GM06990 (cell line): ENCODE measurements at regions not wholly inside any gene's neighbourhood (a gene's known extent, or its start where the extent isn't known, plus 50 kb on each side); places are given as distances from the start of the nearest gene placed in this dataset.
"Not testable (repeated sequence)": the region's sequence is repeated elsewhere in the genome, so short reads cannot be mapped to it uniquely, and the experiment has no call there.

Source experiments
- DNase-seq: peaks from one replicate; pipeline ENCODE4 v3.0.0-alpha.2; 2011; ENCODE audit not compliant: insufficient read length; ENCODE audit errors: extremely low read depth
- H3K27me3 ChIP-seq: replicated peaks from 2 replicates; pipeline ENCODE4 v1.6.0; 2011; ENCODE audit warnings: low read length; ENCODE audit not compliant: control insufficient read depth, insufficient read depth
- H3K36me3 ChIP-seq: 2 replicates; pipeline ENCODE4 v1.5.1; 2011; ENCODE audit warnings: low read length; ENCODE audit not compliant: control insufficient read depth, insufficient read depth
- H3K4me3 ChIP-seq: replicated peaks from 2 replicates; pipeline ENCODE4 v1.5.1; 2011; ENCODE audit warnings: low read depth, mild to moderate bottlenecking, control low read depth, low read length
- TF ChIP-seq, protein P1 (sequence below): IDR thresholded peaks from 2 replicates; pipeline ENCODE4 v1.5.1; 2011; ENCODE audit warnings: low read length, control low read depth, mild to moderate bottlenecking, inconsistent platforms; ENCODE audit not compliant: insufficient read depth, poor library complexity, severe bottlenecking

DNA sequence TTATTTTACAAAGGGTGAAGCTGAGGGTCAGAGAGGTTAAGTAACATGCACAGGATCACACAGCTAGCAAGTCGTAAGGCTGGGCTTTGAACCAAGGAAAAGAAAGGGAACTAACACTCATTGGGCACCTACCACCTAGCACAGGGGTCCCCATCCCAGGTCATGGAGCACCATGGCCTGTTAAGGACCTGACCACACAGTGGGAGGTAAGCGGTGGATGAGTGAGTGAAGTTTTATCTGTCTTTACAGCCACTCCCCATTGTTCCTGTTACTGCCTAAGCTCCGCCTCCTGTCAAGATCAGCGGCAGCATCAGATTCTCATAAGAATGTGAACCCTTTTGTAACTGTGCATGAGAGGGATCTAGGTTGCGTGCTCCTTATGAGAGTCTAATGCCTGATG, 222.8 kb downstream of the RAB11FIP2 start:
- Histone ChIP-seq H3K4me3 (no peak overlapping the region), H3K27me3 (no peaks in the 10 kb centered on the region; the same call in 1 of the 2 replicates), H3K36me3 (no peaks in the 10 kb centered on the region)
- DNase-seq, result no peak
- TF ChIP-seq, protein P1, sequence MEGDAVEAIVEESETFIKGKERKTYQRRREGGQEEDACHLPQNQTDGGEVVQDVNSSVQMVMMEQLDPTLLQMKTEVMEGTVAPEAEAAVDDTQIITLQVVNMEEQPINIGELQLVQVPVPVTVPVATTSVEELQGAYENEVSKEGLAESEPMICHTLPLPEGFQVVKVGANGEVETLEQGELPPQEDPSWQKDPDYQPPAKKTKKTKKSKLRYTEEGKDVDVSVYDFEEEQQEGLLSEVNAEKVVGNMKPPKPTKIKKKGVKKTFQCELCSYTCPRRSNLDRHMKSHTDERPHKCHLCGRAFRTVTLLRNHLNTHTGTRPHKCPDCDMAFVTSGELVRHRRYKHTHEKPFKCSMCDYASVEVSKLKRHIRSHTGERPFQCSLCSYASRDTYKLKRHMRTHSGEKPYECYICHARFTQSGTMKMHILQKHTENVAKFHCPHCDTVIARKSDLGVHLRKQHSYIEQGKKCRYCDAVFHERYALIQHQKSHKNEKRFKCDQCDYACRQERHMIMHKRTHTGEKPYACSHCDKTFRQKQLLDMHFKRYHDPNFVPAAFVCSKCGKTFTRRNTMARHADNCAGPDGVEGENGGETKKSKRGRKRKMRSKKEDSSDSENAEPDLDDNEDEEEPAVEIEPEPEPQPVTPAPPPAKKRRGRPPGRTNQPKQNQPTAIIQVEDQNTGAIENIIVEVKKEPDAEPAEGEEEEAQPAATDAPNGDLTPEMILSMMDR, result no peak

DNA sequence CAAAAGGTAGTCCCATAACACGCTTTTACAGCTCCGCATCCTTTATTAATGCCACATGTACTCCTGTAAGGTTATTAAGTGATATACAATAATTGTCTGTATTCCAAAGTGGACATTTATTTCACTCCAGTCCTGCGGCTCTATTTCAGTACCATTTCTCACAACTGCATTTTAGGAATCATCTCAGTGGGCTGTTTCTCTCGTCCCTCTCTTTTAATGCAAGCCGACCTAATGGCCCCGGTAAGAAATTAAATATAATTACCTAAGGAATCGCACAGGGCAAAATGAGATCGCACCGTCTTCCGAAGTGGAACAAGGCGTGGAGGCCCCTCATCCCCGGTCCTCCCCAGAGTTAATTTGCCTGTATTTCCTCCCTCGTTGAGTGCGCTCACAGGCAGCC, 216.5 kb downstream of the RAB11FIP2 start:
- Histone ChIP-seq H3K4me3 (no peak overlapping the region), H3K36me3 (no peaks in the 10 kb centered on the region), H3K27me3 (no peaks in the 10 kb centered on the region; the same call in 1 of the 2 replicates)
- TF ChIP-seq, protein P1, result no peak
- DNase-seq, result no peak

DNA sequence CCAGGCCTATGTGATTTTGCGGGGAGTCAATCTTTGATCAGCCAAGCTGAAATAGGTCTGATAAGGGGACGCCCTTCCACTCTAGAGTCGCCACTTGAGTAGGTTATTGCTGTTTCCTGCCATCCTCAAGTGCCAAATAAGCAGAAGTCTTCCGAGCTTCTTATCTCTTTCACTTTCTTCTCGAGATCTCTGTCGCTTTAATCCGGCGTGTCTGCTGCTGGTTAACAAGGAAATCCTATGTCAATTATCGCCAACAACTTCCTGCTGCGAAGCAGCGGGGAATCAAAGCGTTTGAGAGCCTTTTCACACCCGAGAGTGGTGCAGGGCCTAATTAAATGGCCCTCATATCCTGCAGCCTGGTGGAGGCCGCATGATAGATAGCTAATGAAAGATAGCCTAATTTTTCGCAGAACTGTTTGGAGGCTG, 215.9 kb downstream of the RAB11FIP2 start:
- DNase-seq, result no peak
- H3K36me3 ChIP-seq, result no peaks in the 10 kb centered on the region
- TF ChIP-seq, protein P1, result no peak
- no peaks in the 10 kb centered on the region; the same call in 1 of the 2 replicates for H3K27me3 ChIP-seq
- no peak overlapping the region for H3K4me3 ChIP-seq

DNA sequence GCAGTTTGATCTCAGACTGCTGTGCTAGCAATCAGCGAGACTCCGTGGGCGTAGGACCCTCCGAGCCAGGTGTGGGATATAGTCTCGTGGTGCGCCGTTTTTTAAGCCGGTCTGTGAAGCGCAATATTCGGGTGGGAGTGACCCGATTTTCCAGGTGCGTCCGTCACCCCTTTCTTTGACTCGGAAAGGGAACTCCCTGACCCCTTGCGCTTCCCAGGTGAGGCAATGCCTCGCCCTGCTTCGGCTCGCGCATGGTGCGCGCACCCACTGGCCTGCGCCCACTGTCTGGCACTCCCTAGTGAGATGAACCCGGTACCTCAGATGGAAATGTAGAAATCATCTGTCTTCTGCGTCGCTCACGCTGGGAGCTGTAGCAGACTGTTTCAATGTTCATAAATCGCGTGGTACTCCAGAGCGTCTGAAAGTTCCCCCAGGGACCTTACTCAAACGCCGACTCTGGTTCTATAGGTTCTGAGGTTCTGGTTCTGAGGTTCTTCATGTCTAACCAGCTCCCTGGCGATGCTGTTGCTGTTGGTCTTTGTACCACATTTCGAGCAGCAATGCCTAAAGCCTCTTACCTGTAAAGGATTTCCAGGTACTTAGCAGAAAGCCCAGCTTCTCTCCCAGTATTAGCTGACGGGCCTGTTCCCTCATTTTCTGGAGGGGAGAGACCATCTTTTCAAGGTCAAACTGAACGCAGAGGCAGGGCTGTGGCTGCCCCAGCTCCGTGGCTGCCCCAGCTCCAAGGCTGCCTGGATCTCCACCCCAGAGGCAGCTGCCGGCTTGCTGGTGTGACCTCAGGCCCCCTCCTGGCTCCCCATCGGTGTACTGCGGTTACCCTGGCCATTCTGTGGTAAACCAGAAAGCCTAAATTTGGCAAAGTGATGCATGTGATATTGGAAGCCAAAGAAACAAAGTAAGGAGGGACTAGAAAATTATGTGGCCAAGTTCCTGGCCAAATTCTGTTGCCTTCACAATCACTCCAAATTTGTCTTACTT, 207.9 kb downstream of the RAB11FIP2 start:
- not testable (repeated sequence) for H3K36me3 ChIP-seq, H3K27me3 ChIP-seq, DNase-seq, H3K4me3 ChIP-seq

DNA sequence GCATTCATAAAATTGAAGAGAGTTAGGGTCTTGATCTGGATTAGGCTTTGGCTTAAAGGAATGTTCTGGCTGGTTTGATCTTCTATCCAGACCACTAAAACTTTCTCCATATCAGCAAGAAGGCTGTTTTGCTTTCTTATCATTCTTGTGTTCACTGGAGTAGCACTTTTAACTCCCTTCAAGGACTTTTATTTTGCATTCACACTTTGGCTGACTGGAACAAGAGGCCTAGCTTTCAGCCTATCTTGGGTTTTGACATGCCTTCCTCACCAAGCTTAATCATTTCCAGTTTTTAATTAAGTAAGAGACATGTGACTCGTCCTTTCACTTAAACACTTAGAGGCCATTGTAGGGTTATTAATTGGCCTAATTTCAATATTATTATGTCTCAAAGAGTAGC, 190.3 kb downstream of the RAB11FIP2 start:
- H3K36me3 ChIP-seq, H3K27me3 ChIP-seq, DNase-seq, H3K4me3 ChIP-seq: not testable (repeated sequence)

DNA sequence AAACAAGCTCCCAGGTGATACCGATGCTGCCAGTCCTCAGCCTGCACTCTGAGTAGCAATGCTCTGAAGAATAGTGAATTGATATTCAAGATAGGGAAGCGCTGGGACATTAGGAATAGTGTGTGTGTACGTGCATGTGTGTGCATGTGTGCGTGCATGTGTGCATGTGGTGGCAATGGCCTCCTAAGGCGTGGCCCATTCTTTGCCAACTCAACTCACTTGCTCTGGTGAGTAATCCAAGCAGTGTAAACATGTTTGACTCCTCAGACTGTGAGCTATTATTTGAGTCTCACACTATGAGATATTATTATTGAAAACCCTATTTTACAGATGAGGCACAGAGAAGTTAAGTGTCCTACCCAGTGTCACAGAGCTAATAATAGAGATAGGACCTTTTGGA, 186.6 kb downstream of the RAB11FIP2 start:
- TF ChIP-seq, protein P1, result no peak
- Histone ChIP-seq H3K4me3 (no peak overlapping the region), H3K36me3 (no peaks in the 10 kb centered on the region), H3K27me3 (peaks cover 1% of the 10 kb centered on the region; the same call in 1 of the 2 replicates)
- no peak for DNase-seq

DNA sequence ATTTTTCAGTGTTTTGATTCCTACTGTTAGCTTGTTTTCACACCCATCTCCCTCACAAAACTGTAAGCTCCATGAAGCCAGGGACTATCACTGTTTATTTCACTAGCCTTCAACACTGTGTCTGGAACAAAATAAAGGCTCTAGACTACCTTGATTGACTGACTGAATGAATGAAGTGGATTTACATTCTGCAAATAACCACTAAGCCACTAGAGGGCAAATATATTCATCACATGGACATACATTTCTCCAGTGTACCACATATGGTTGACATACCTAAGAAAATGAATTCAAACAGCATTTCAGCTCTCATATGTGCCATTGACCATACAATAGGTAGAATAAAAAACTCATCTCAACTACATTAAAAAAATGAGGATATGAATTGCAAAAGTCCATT, 185.9 kb downstream of the RAB11FIP2 start:
- TF ChIP-seq, protein P1, result peak; percentile 51
- Histone ChIP-seq H3K4me3 (no peak overlapping the region), H3K27me3 (peaks cover 1% of the 10 kb centered on the region), H3K36me3 (no peaks in the 10 kb centered on the region)
- DNase-seq, result no peak
